HFFc6 (cell line): ENCODE measurements at regions not wholly inside any gene's neighbourhood (a gene's known extent, or its start where the extent isn't known, plus 50 kb on each side); places are given as distances from the start of the nearest gene placed in this dataset.

ENCODE experiments used
- DNase-seq: peaks from one replicate; pipeline ENCODE4 v3.0.0-alpha.2; 2018
- H3K27ac Mint-ChIP-seq: 2 replicates; pipeline ENCODE4 v1.8.0; 2020; ENCODE audit warnings: mild to moderate bottlenecking, mixed read lengths
- H3K27me3 Mint-ChIP-seq: 2 replicates; pipeline ENCODE4 v1.8.0; 2021; ENCODE audit warnings: mild to moderate bottlenecking, moderate library complexity, mixed read lengths; ENCODE audit not compliant: insufficient read depth
- H3K36me3 Mint-ChIP-seq: 2 replicates; pipeline ENCODE4 v1.8.0; 2021; ENCODE audit warnings: low read depth, mixed read lengths
- H3K4me1 Mint-ChIP-seq: 2 replicates; pipeline ENCODE4 v1.8.0; 2020; ENCODE audit warnings: low read depth, mixed read lengths
- H3K4me3 Mint-ChIP-seq: 2 replicates; pipeline ENCODE4 v1.8.0; 2020; ENCODE audit warnings: mild to moderate bottlenecking, moderate library complexity, mixed read lengths
- H3K9me3 Mint-ChIP-seq: 2 replicates; pipeline ENCODE4 v1.8.0; 2020; ENCODE audit warnings: mild to moderate bottlenecking, mixed read lengths
- CTCF ChIP-seq: fragments of 200-600 bp; sonication (generic); IDR thresholded peaks from 2 replicates; pipeline ENCODE4 v1.5.0; 2021; ENCODE audit warnings: antibody characterized with exemption, mild to moderate bottlenecking

GRCh38 chr14:55807053-55807880 lies 227.3 kb downstream of the KTN1 start:
- DNase-seq, result no peak
- H3K9me3 Mint-ChIP-seq, result peaks cover 5% of the 10 kb centered on the region; the same call in 1 of the 2 replicates
- H3K27me3 Mint-ChIP-seq, result peaks cover 4% of the 10 kb centered on the region

GRCh38 chr14:55807881-55808379 lies 227.9 kb downstream of the KTN1 start:
- H3K4me1 Mint-ChIP-seq, result peaks cover 9% of the 10 kb centered on the region; the same call in 1 of the 2 replicates
- DNase-seq, result no peak
- H3K27ac Mint-ChIP-seq, result no peak overlapping the region
- H3K9me3 Mint-ChIP-seq, result peaks cover 5% of the 10 kb centered on the region; the same call in 1 of the 2 replicates
- H3K27me3 Mint-ChIP-seq, result peaks cover 4% of the 10 kb centered on the region
- H3K36me3 Mint-ChIP-seq, result no peaks in the 10 kb centered on the region
- H3K4me3 Mint-ChIP-seq, result no peak overlapping the region
- no peak for TF ChIP-seq CTCF

More at GRCh38 chr14:55807053-55807880, 227.3 kb downstream of the KTN1 start:
- no peak for TF ChIP-seq CTCF
- Mint-ChIP-seq H3K4me1 (peaks cover 9% of the 10 kb centered on the region; the same call in 1 of the 2 replicates), H3K4me3 (no peak overlapping the region), H3K27ac (no peak overlapping the region), H3K36me3 (no peaks in the 10 kb centered on the region)

- Mint-ChIP-seq H3K27me3 (no peaks in the 10 kb centered on the region; the same call in 1 of the 2 replicates), H3K36me3 (no peaks in the 10 kb centered on the region), H3K4me1 (peaks cover 19% of the 10 kb centered on the region), H3K4me3 (no peak overlapping the region), H3K9me3 (peaks cover 5% of the 10 kb centered on the region; the same call in 1 of the 2 replicates), H3K27ac (no peak overlapping the region; the same call in 1 of the 2 replicates)
- TF ChIP-seq CTCF, result no peak
- DNase-seq, result no peak
Measured at GRCh38 chr14:55813630-55814029, 233.6 kb downstream of the KTN1 start.

- H3K4me1 Mint-ChIP-seq, result peaks cover 19% of the 10 kb centered on the region
- H3K4me3 Mint-ChIP-seq, result no peak overlapping the region
- no peak for DNase-seq
Measured at GRCh38 chr14:55814064-55814463, 234.1 kb downstream of the KTN1 start.

GRCh38 chr14:55814873-55815272 lies 234.9 kb downstream of the KTN1 start:
- Mint-ChIP-seq H3K27me3 (no peaks in the 10 kb centered on the region; the same call in 1 of the 2 replicates), H3K9me3 (peaks cover 2% of the 10 kb centered on the region; the same call in 1 of the 2 replicates), H3K27ac (peak overlapping the region; percentile 80), H3K36me3 (no peaks in the 10 kb centered on the region), H3K4me1 (peaks cover 19% of the 10 kb centered on the region), H3K4me3 (no peak overlapping the region)
- no peak for TF ChIP-seq CTCF
- DNase-seq, result no peak

More at GRCh38 chr14:55814064-55814463, 234.1 kb downstream of the KTN1 start:
- Mint-ChIP-seq H3K27ac (peak overlapping the region; percentile 80), H3K9me3 (peaks cover 5% of the 10 kb centered on the region; the same call in 1 of the 2 replicates), H3K27me3 (no peaks in the 10 kb centered on the region; the same call in 1 of the 2 replicates), H3K36me3 (no peaks in the 10 kb centered on the region)
- TF ChIP-seq CTCF, result no peak
